Stomach (tissue), 8 donors: ENCODE measurements at regions not wholly inside any gene's neighbourhood (a gene's known extent, or its start where the extent isn't known, plus 50 kb on each side); places are given as distances from the start of the nearest gene placed in this dataset.

Source experiments
- DNase-seq, 2 donors: peaks; one replicate each; pipeline versions ENCODE4 v3.0.0 to v3.0.0-alpha.2; 2013 to 2019
- H3K27ac ChIP-seq, 5 donors: fragments of 200-600 bp in 4 of 5; sonication (generic) in 4 of 5; one replicate each; pipeline ENCODE4 v1.5.1; 2013 to 2019; ENCODE audit warnings: mild to moderate bottlenecking in 1 of 5, moderate library complexity in 1 of 5
- H3K27me3 ChIP-seq, 3 donors: fragments of 200-600 bp; sonication (generic); one replicate each; pipeline ENCODE4 v1.5.1; 2017 to 2019; ENCODE audit warnings: mixed run types in 1 of 3
- H3K36me3 ChIP-seq, 4 donors: fragments of 200-600 bp; sonication (generic); 1 replicate in 3 of 4; 2 replicates in 1 of 4; pipeline ENCODE4 v1.5.1; 2016 to 2019
- H3K4me1 ChIP-seq, 4 donors: fragments of 200-600 bp; sonication (generic); one replicate each; pipeline ENCODE4 v1.5.1; 2016 to 2019
- H3K4me3 ChIP-seq, 4 donors: fragments of 200-600 bp; sonication (generic) in 3 of 4; one replicate each; pipeline ENCODE4 v1.5.1; 2016 to 2019; ENCODE audit warnings: mild to moderate bottlenecking in 1 of 4
- H3K9me3 ChIP-seq, 4 donors: fragments of 200-600 bp; sonication (generic); one replicate each; pipeline ENCODE4 v1.5.1; 2016 to 2019
- EP300 ChIP-seq: sonication (generic); formaldehyde crosslinking; IDR thresholded peaks from one replicate; pipeline ENCODE4 v1.6.1; 2017; ENCODE audit warnings: antibody characterized with exemption
- POLR2A ChIP-seq, 4 donors: fragments of 450-650 bp; IDR thresholded peaks; one replicate each; pipeline ENCODE4 v1.6.1; 2016; ENCODE audit warnings: antibody characterized with exemption in 4 of 4, control low read depth in 2 of 4, mild to moderate bottlenecking in 1 of 4, moderate library complexity in 1 of 4
- POLR2AphosphoS5 ChIP-seq, 3 donors: sonication (generic); formaldehyde crosslinking; IDR thresholded peaks; one replicate each; pipeline ENCODE4 v1.6.1; 2016; ENCODE audit warnings: antibody characterized with exemption in 3 of 3
- WGBS, 5 donors: extraction: QIAGEN DNeasy Blood & Tissue Kit in 3 of 5; methylation state at CpG; one replicate each; pipeline versions ENCODE4 v1.1.5 to v1.1.7; 2013 to 2018; 5-methylcytosine and 5-hydroxymethylcytosine counted together
- intact Hi-C: fragments of 100-400 bp; cut with DNase I; formaldehyde crosslinking; loops from one replicate; pipeline ENCODE4 v1.15.1; 2023; ENCODE audit warnings: low total_unique reads
- TF ChIP-seq, protein P1 (sequence below), 7 experiments: fragments of 450-650 bp in 4 of 7; fragments of 200-600 bp in 3 of 7; sonication (generic) in 3 of 7; IDR thresholded peaks; one replicate each; pipeline ENCODE4 v1.5.1; 2016 to 2019; ENCODE audit warnings: antibody characterized with exemption in 7 of 7, control low read depth in 2 of 7, mild to moderate bottlenecking in 1 of 7
- donor health status: healthy with polysubstance abuse.
- donor health status: Bipolar disorder and iron deficiency.
- donor health status: healthy.

DNA sequence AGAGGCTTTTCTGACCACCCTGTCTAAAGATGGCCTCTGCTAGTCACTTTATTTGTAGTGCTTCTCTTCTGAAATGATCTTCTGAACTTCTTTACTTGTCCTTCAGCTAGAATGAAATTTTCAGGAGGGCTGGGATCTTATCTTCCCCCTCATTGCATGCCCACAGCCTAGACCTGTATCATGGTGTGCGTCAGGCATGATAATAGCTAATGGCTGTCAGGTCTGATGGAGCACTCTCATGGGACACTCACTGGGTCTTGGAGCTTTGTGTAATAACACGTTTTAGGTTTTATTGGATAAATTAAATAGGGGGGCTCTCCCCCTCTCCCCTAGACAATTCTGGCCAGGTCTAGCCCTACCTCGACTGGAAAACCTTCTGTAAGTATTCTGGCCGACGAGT, 97.1 kb upstream of the NRXN3 start:
- no peak overlapping the region for H3K27ac ChIP-seq
- H3K36me3 ChIP-seq = no peaks in the 10 kb centered on the region
- no peaks in the 10 kb centered on the region for H3K27me3 ChIP-seq
- no peak for TF ChIP-seq POLR2A (IDR thresholded peaks at IDR 0.05)
- TF ChIP-seq, protein P1, sequence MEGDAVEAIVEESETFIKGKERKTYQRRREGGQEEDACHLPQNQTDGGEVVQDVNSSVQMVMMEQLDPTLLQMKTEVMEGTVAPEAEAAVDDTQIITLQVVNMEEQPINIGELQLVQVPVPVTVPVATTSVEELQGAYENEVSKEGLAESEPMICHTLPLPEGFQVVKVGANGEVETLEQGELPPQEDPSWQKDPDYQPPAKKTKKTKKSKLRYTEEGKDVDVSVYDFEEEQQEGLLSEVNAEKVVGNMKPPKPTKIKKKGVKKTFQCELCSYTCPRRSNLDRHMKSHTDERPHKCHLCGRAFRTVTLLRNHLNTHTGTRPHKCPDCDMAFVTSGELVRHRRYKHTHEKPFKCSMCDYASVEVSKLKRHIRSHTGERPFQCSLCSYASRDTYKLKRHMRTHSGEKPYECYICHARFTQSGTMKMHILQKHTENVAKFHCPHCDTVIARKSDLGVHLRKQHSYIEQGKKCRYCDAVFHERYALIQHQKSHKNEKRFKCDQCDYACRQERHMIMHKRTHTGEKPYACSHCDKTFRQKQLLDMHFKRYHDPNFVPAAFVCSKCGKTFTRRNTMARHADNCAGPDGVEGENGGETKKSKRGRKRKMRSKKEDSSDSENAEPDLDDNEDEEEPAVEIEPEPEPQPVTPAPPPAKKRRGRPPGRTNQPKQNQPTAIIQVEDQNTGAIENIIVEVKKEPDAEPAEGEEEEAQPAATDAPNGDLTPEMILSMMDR (IDR thresholded peaks at IDR 0.05) = no peak
- TF ChIP-seq EP300 = no peak
- TF ChIP-seq POLR2AphosphoS5 (IDR thresholded peaks at IDR 0.05) = no peak
- H3K9me3 ChIP-seq = no peaks in the 10 kb centered on the region
- intact Hi-C loops = no loop called here
- DNase-seq = no peak
- 67 to 76% (median 69%) methylated on average over 5 of the region's 5 CpGs for WGBS, 5 donors
- H3K4me1 ChIP-seq = no peaks in the 10 kb centered on the region
- no peak overlapping the region for H3K4me3 ChIP-seq

DNA sequence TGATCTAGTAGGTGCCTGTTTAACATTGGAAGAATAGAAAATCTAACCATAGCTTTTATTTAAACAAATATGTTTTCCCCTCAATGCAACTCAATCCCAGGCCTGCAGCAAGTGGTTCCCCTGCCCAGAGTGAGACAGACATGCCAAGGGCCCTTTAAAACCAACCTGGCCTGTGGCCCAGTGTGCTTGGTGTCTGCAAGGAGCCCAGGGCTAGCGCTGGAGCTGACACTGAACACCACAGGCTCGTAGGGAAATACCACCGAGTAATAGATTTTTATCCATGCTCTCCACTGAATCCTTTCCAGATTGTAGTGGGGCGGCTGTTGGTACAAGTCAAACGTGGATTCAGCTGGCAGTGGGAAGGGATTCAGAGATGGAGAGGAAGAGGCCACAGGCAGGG, 95.6 kb upstream of the NRXN3 start:
- 41 to 57% (median 50%) methylated on average over 5 of the region's 5 CpGs for WGBS, 5 donors

DNA sequence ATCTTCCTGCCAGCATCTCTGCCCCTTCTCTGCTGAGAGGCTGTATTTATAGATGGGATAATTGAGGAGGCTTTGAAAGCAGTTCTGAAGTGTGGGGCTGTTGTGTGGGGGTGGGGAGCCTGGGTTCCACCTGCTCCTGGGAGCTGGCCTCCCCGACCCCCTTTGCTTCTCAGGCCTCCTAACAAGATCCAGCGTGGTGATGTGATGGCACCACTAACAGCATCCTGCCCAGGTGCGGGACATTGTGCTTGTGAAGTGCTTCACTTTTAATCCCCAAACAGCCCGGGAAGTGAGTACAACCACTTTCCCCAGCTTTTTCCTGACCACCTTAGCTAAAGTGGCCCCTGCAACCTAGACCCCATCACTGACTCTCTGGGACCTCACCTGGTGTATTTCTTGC, 95.1 kb upstream of the NRXN3 start:
- no peak overlapping the region for H3K4me3 ChIP-seq
- H3K9me3 ChIP-seq = no peaks in the 10 kb centered on the region
- no peaks in the 10 kb centered on the region for H3K4me1 ChIP-seq
- no peak for TF ChIP-seq EP300
- TF ChIP-seq, protein P1 (IDR thresholded peaks at IDR 0.05) = no peak
- TF ChIP-seq POLR2A (IDR thresholded peaks at IDR 0.05) = no peak
- no peak for TF ChIP-seq POLR2AphosphoS5 (IDR thresholded peaks at IDR 0.05)
- 63 to 70% (median 67%) methylated on average over 4 of the region's 4 CpGs for WGBS, 5 donors
- DNase-seq = no peak
- H3K27me3 ChIP-seq = no peaks in the 10 kb centered on the region
- H3K36me3 ChIP-seq = no peaks in the 10 kb centered on the region
- intact Hi-C loops = no loop called here
- H3K27ac ChIP-seq = no peak overlapping the region

More for the DNA sequence above, 95.6 kb upstream of the NRXN3 start:
- TF ChIP-seq EP300 = no peak
- H3K9me3 ChIP-seq = no peaks in the 10 kb centered on the region
- H3K4me1 ChIP-seq = no peaks in the 10 kb centered on the region
- no peak for DNase-seq
- no peaks in the 10 kb centered on the region for H3K36me3 ChIP-seq
- intact Hi-C loops = no loop called here
- no peak overlapping the region for H3K27ac ChIP-seq
- no peak overlapping the region for H3K4me3 ChIP-seq
- no peaks in the 10 kb centered on the region for H3K27me3 ChIP-seq

DNA sequence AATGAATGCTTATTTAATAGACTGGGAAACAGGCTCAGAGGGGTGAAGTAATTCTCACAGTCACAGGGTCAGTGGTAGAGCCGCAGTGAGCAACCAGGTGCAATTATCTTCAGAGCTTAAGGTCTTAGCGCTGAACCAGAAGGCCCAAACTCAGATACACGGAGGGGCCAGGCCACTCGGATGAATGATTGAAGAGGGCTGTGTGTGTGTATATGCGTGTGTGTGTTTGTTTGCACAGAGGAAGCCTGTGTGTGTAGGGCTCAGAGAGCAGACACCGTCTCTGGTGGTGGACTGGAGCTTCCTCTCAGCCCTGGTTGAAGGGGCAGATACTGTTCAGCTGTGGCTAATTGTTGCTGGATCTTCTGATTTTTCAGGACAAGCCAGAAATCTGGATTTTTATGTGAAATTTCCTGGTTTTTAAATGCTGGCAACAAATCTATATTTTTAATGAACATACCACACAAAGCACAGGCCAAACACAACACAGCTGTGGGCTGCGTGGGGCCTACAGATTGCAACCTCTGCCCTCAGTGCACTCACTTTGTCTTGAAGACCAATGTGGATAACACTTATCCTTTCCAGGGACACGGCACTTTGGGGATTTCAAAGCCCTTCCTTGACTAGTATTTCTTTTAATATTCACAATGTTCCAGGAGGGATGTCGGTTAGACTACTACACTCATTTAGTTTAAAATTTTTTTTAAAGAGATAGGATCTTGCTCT, 94.5 kb upstream of the NRXN3 start:
- intact Hi-C loops = no loop called here
- H3K27me3 ChIP-seq = no peaks in the 10 kb centered on the region
- no peak overlapping the region for H3K4me3 ChIP-seq
- TF ChIP-seq, protein P1 (IDR thresholded peaks at IDR 0.05) = no peak
- TF ChIP-seq POLR2A (IDR thresholded peaks at IDR 0.05) = no peak
- TF ChIP-seq EP300 = no peak
- no peak for TF ChIP-seq POLR2AphosphoS5 (IDR thresholded peaks at IDR 0.05)
- 50 to 55% (median 52%) methylated on average over 9 of the region's 9 CpGs for WGBS, 5 donors
- no peaks in the 10 kb centered on the region for H3K4me1 ChIP-seq
- DNase-seq = no peak
- no peak overlapping the region for H3K27ac ChIP-seq
- no peaks in the 10 kb centered on the region for H3K9me3 ChIP-seq
- H3K36me3 ChIP-seq = no peaks in the 10 kb centered on the region

DNA sequence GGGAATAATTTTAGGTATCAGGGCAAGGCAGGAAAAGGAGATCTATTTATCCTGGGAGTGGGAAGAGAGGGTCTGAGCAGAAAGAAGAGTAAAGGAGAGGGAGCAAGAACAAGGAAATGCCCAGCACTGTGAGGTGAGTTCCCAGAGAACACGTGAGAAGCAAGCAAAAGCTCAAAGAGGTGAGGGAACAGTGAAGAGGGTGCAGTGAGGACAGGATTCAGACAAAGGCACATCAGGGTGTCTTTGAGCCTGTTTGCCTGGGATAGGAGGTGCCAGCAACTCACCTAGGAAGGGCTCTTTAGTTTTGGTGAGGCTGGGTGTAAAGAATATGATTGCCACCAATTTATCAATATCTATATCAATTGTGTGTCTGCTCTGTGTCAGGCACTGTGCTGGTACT, 88.9 kb upstream of the NRXN3 start:
- DNase-seq = no peak
- intact Hi-C loops = no loop called here
- no peak overlapping the region for H3K4me3 ChIP-seq
- H3K9me3 ChIP-seq = no peaks in the 10 kb centered on the region
- no peaks in the 10 kb centered on the region for H3K27me3 ChIP-seq
- H3K27ac ChIP-seq = no peak overlapping the region
- no peaks in the 10 kb centered on the region for H3K36me3 ChIP-seq
- 16 to 29% (median 19%) methylated on average over 1 of the region's 1 CpG for WGBS, 5 donors
- TF ChIP-seq POLR2AphosphoS5 (IDR thresholded peaks at IDR 0.05) (no peak), EP300 (no peak), POLR2A (IDR thresholded peaks at IDR 0.05) (no peak)
- TF ChIP-seq, protein P1 (IDR thresholded peaks at IDR 0.05) = no peak
- H3K4me1 ChIP-seq = no peaks in the 10 kb centered on the region
